Activated T-helper 1 cell treated with anti-CD3 and anti-CD28 coated beads, Interleukin-12 subunit alpha, Interleukin-12 subunit beta, Interleukin-2, Interleukin-4 antibody, amounts not matched to agents 30 ng/mL and 10 ng/mL and 1 ng/mL, durations not matched to agents 14 hours and 24 hours and 36 hours (primary cell): ENCODE measurements at regions not wholly inside any gene's neighbourhood (a gene's known extent, or its start where the extent isn't known, plus 50 kb on each side); places are given as distances from the start of the nearest gene placed in this dataset.

ENCODE experiments used
- DNase-seq: peaks from one replicate; pipeline ENCODE4 v3.0.0; 2021; ENCODE audit warnings: low spot score
- H3K27ac Mint-ChIP-seq: one replicate; pipeline ENCODE4 v1.8.0; 2021; ENCODE audit warnings: mild to moderate bottlenecking, mixed read lengths
- H3K27me3 Mint-ChIP-seq: one replicate; pipeline ENCODE4 v1.8.0; 2022; ENCODE audit warnings: mild to moderate bottlenecking, moderate library complexity, mixed read lengths; ENCODE audit not compliant: insufficient read depth
- H3K36me3 Mint-ChIP-seq: one replicate; pipeline ENCODE4 v1.8.0; 2021; ENCODE audit warnings: low read depth, mixed read lengths
- H3K4me1 Mint-ChIP-seq: one replicate; pipeline ENCODE4 v1.8.0; 2021; ENCODE audit warnings: low read depth, mixed read lengths
- H3K4me3 Mint-ChIP-seq: one replicate; pipeline ENCODE4 v1.8.0; 2021; ENCODE audit warnings: mild to moderate bottlenecking, moderate library complexity, mixed read lengths
- H3K9me3 Mint-ChIP-seq: one replicate; pipeline ENCODE4 v1.8.0; 2021; ENCODE audit warnings: mixed read lengths
- intact Hi-C: fragments of 100-400 bp; cut with micrococcal nuclease; formaldehyde crosslinking; loops from one replicate; pipeline ENCODE4 v1.15.1; 2024

DNA sequence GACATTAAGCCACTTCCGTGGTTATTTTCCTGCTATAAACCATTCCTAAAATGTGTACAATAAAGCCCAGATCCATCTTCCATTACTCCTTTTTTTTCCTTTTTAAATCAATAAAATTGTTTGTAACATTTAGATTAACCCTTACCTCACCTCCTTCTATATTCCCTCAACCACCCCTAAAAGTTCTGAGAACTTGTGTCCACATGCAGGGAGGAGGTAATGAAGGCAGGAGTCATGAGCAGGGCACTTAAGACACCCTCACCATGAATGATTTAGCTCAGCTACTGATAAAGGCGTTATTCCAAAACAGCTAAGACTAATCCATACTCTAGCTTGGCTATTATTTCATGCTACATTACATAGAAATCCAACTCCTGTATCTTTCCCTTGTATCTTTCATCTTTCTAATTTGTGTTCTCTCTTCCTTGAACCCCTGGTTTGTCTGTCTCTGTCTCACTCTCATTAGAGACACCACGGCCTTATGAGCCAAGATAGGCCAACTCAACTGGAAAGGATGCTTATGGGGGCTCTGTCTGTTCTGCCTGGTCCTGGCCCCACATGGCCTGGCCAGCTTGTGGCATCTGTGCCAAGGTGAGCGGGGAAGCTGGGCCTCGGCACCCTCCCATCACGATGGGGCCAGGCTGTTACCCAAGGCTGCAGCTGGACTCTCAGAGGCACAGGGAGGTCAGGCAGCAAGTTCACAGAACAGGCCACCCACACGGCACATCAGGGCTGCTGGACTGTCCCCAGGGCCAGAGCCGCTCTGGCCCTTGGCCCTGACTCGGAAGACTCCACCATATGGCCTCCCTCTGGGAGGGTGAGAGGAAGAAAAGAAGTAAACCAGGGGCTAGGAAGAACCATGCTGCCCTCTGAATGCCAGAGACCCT, 294.4 kb downstream of the SOX9 start:
- no peaks in the 10 kb centered on the region for H3K4me1 Mint-ChIP-seq
- H3K27ac Mint-ChIP-seq = no peak overlapping the region
- DNase-seq = no peak
- peaks cover 3% of the 10 kb centered on the region for H3K36me3 Mint-ChIP-seq
- peaks cover 20% of the 10 kb centered on the region for H3K9me3 Mint-ChIP-seq
- intact Hi-C loops = no loop called here
- no peak overlapping the region for H3K4me3 Mint-ChIP-seq
- H3K27me3 Mint-ChIP-seq = no peaks in the 10 kb centered on the region

DNA sequence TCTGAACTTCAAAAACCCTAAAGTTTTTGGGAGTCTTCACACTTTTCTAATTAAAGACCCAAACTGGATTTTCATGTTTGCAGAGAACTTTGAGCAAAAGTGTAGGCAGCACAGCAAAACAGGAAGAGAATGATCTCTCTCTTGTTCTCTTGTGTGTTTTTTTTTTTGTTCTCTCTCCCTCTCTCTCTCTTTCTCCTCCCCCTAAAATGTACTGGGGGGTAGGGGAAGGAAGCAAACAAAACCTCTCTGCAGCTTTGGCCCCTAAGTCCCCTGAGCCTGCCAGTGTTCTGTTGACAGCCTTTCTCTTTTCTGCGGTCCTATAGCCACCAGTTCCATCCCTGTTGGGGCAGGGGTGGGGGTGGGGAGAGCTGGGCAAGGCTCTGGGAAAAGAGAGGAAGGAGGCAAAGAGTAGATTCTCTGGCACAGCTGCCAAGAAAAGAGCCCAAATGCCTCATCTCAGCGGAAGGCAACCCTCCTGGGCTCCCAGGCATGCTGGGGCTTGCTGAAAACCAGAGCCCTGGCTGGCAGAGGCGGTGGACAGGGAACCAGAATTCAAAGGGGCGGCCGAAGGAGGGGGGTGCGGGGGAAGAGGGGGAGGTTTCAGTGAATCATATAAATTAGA, 295.3 kb downstream of the SOX9 start:
- H3K9me3 Mint-ChIP-seq = peaks cover 20% of the 10 kb centered on the region
- peaks cover 3% of the 10 kb centered on the region for H3K36me3 Mint-ChIP-seq
- intact Hi-C loops = no loop called here
- DNase-seq = no peak
- no peaks in the 10 kb centered on the region for H3K27me3 Mint-ChIP-seq
- H3K4me3 Mint-ChIP-seq = no peak overlapping the region
- no peaks in the 10 kb centered on the region for H3K4me1 Mint-ChIP-seq
- no peak overlapping the region for H3K27ac Mint-ChIP-seq

DNA sequence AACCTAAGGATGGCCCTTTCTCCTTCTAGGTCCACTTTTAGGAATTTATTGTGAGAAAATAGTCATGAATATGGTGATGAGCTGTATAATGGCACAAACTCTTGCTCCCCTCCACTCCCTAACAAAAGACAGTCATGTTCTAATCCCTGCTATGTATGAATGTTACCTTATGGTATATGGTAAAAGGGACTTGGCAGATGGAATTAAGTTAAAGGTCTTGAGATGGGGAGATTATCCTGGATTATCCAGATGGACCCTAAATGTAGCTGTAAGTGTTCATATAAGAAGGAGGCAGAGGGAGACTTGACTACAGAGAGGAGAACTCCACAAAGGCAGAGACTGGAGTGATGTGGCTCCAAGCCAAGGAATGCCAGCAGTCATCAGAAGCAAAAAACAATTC, 296.1 kb downstream of the SOX9 start:
- DNase-seq = no peak
- Mint-ChIP-seq H3K9me3 (peaks cover 20% of the 10 kb centered on the region), H3K4me1 (peaks cover 4% of the 10 kb centered on the region), H3K27ac (no peak overlapping the region), H3K4me3 (no peak overlapping the region), H3K27me3 (no peaks in the 10 kb centered on the region), H3K36me3 (peaks cover 3% of the 10 kb centered on the region)
- intact Hi-C loops = no loop called here

DNA sequence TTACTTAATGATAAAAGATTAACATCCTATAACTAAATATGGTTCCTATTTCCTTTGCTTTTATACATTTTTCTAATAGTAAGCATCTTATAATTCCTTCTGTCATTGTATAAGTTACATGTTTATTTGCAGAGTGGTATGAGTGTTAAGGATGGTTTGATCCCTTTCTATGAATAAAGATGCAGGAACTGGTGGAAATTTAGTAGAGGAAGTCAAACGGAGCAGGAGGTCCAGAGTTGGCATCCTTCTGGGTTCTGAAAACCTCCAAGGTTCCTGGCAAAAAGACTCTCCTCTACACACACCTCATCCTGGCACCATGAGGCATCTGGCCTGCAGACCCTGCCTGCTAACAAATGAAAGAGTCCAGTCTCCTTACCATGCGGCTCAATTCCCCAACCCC, 296.8 kb downstream of the SOX9 start:
- no peak for DNase-seq
- Mint-ChIP-seq H3K27me3 (no peaks in the 10 kb centered on the region), H3K36me3 (peaks cover 3% of the 10 kb centered on the region), H3K4me3 (no peak overlapping the region), H3K9me3 (peaks cover 20% of the 10 kb centered on the region), H3K4me1 (peaks cover 4% of the 10 kb centered on the region), H3K27ac (no peak overlapping the region)
- intact Hi-C loops = no loop called here

DNA sequence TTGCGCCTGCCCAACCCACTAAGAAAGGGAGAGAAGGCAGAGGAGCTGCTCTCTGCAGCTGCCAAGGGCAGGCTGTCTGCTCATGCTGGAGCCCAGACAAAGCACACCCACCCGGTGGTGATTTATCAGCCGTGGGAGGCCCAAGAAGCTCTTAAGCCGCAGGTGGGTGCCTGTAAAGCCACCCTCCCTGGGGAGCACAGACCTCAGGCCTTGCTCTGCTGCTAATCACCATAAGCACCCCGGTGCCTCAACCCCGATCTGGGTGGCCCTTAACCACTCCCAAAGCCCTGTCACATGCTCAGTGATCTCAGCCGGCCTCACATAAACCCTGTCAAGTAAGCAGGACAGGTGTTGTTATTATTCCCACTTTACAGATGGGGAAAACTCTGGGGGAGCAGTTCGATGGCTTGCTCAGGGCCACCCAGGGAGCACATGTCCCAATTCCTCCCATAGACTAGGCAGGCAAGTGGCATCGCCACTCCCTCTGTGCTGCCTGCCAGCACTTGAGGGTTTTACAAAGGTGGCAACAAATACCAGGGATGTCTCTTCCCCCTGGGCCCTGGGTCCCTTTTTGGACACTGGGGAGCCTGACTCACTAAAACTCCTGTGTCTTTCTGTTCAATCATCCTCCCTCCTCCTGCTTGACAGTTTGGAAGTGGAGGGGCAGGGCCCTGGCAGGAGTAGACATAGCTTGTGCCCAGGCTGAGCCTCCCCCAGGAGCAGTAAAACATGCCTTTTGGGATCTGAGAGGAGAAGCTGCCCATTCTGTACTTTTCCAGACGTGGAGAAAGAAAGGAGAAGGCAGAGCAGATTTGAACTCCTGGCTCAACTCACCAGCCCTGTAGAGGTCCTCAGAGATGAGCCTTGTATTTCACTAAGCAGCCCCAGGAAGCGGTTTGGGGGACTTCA, 299.3 kb downstream of the SOX9 start:
- Mint-ChIP-seq H3K36me3 (peaks cover 3% of the 10 kb centered on the region), H3K27ac (no peak overlapping the region), H3K27me3 (no peaks in the 10 kb centered on the region), H3K4me1 (peaks cover 4% of the 10 kb centered on the region), H3K9me3 (peaks cover 17% of the 10 kb centered on the region), H3K4me3 (no peak overlapping the region)
- DNase-seq = no peak
- intact Hi-C loops = no loop called here

DNA sequence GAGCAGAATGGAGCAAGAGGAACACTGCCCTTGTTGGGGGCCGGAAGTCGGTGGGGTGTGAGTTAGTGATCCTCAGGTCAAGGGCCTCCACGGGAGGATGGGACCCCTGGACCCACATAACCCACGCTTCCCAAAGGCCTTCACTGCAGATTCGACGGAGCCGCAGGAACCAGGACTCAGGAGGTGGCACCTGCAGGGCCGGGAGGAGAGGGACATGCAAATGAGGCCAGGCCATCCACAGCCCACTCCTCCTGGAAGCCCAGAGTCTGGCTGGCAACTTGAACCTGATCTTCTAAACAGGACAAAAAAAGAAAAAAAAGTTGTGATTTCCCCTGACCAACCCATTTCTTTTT, 299.9 kb downstream of the SOX9 start:
- H3K4me3 Mint-ChIP-seq = no peak overlapping the region
- DNase-seq = no peak
- peaks cover 17% of the 10 kb centered on the region for H3K9me3 Mint-ChIP-seq
- no peak overlapping the region for H3K27ac Mint-ChIP-seq
- H3K36me3 Mint-ChIP-seq = peaks cover 3% of the 10 kb centered on the region
- intact Hi-C loops = no loop called here
- no peaks in the 10 kb centered on the region for H3K27me3 Mint-ChIP-seq
- H3K4me1 Mint-ChIP-seq = peaks cover 4% of the 10 kb centered on the region

DNA sequence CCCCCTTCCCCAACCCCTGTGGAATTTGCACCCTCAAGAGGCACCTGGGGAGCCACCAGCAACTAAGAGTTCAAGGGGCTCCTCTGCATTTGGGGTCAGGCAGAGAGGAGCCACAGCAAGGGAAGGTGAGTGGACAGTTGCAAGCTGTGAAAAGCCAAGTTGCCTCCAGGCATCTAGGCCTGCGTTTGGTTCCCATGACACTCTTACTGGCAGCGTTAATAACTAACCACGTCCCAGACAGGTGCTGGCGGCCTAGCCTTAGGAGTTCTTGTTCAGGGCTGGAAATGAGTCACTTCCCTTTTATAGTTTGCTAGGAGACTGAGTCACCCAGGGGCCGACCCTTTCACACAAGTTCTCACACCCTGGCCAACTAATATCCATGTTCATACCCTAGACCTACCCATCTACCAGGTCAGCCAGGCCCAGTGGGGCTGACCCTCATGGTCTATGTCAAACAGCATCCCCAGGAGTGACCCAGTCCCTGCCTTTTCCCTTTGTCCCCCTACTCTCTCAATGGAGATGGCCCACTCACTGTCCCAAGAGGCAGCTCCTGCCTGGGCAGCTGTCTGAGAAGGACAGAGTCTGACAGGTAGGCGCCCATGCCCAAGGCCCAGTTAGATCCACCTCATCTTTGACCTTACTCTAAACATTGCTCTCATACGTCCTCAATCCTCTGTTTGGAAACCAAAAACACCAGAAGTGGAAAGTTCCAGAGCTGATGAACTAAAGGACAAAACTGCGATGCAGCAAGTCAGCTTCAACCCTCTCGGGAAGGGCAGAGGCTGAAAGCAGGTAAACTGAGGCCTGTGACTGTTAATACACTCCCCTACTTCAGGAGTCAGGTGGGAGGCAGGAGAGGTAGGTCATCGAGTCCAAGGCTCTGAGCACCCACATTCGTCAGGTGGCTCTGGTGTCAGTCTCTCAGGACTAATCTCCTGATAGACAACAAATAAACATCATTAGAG, 300.6 kb downstream of the SOX9 start:
- H3K27me3 Mint-ChIP-seq = no peaks in the 10 kb centered on the region
- no peak for DNase-seq
- H3K9me3 Mint-ChIP-seq = peaks cover 17% of the 10 kb centered on the region
- H3K4me1 Mint-ChIP-seq = peaks cover 4% of the 10 kb centered on the region
- no peak overlapping the region for H3K4me3 Mint-ChIP-seq
- peak overlapping the region; percentile 45 for H3K27ac Mint-ChIP-seq
- intact Hi-C loops = no loop called here
- H3K36me3 Mint-ChIP-seq = peaks cover 3% of the 10 kb centered on the region

DNA sequence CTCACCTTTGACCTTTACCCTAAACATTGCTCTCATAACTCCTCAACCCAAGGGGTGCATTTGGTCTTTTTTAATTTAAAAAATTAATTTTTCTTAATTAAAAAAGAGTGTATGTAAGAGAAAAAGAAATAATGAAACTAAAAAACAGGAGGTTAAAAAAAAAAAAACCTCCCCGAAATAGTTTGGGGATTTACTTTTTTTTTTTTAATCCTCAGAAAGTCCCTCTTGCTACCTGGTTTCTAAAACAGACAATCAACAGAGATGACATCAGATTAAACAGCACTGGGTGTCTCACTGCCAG, 301.3 kb downstream of the SOX9 start:
- no peaks in the 10 kb centered on the region for H3K27me3 Mint-ChIP-seq
- peaks cover 3% of the 10 kb centered on the region for H3K36me3 Mint-ChIP-seq
- peaks cover 4% of the 10 kb centered on the region for H3K4me1 Mint-ChIP-seq
- no peak overlapping the region for H3K4me3 Mint-ChIP-seq
- DNase-seq = no peak
- intact Hi-C loops = no loop called here
- no peak overlapping the region for H3K27ac Mint-ChIP-seq
- H3K9me3 Mint-ChIP-seq = peaks cover 11% of the 10 kb centered on the region

DNA sequence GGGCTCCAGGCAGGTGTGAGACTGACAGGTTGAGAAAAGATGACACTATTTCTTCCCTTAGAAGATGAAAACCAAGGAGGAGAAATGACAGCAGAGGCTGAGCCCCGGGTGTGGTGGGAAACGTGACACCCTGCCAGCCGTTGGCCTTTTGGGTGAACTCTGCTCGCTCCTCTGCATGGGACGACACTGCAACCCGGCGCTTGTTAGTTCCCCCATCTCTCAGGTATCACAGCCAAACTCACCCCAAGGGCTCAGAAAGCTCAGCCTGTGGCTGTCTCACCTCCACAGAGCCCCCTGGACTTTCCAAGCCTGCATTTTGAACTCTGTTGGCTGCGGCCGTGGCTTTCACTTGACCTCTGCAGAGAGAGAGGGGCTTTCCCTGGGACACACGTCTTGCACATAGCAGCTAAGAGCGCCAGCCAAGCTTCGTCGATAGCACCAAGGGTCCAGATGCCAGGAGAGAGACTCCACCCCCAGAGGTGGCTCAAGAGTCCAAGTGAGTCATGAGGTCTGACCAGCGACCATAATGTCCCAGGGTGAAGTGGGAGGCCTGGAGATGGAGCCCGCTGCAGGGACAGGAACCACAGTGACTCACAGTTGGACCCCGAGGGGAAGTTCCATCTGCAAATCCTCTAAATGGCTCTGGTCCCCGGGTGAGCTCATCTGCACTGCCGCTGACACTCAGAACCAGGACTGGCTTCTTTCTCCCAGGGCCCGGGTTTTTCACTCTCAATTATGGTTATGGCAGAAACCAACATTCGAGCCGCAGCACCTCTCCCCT, 301.9 kb downstream of the SOX9 start:
- H3K4me3 Mint-ChIP-seq = no peak overlapping the region
- H3K4me1 Mint-ChIP-seq = peaks cover 4% of the 10 kb centered on the region
- no peaks in the 10 kb centered on the region for H3K27me3 Mint-ChIP-seq
- DNase-seq = no peak
- no peak overlapping the region for H3K27ac Mint-ChIP-seq
- peaks cover 3% of the 10 kb centered on the region for H3K36me3 Mint-ChIP-seq
- intact Hi-C loops = no loop called here
- peaks cover 11% of the 10 kb centered on the region for H3K9me3 Mint-ChIP-seq

DNA sequence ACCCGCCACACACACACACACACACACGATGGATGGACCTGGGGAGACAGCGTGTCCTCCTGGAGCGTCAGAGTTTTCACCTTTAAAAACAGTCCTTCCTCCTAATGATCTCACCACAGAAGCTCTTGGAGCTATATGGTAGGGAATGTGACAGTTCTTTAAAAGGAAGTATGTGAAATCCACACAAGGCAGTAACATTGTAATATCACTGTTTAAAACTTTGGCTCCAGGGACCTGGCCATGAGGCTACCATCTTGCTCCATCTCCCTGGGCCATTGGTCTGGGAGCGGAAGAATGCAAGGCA, 302.4 kb downstream of the SOX9 start:
- Mint-ChIP-seq H3K36me3 (peaks cover 3% of the 10 kb centered on the region), H3K9me3 (peaks cover 7% of the 10 kb centered on the region), H3K4me1 (peaks cover 4% of the 10 kb centered on the region), H3K27ac (no peak overlapping the region), H3K27me3 (no peaks in the 10 kb centered on the region), H3K4me3 (no peak overlapping the region)
- intact Hi-C loops = no loop called here
- no peak for DNase-seq

DNA sequence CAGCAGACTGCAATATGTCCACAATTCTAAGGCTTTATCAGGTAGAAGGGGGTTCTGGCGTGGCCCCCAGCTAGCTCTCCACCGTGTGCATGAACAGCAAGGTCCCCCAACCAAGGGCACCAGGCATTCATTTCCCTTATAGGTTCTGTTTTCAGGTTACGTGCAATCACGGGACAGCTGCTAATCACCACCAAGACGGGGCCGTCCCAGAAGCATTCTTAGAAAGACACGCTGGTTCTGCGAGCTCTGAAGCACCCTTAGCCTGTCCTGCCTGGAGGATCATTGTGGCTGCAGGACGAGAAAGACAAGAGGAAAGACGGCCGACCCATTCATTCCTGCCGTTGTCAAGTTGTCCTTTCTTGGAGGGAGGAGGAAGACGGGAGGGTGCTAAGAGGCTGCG, 302.9 kb downstream of the SOX9 start:
- H3K4me3 Mint-ChIP-seq = no peak overlapping the region
- peaks cover 2% of the 10 kb centered on the region for H3K36me3 Mint-ChIP-seq
- H3K9me3 Mint-ChIP-seq = peaks cover 3% of the 10 kb centered on the region
- intact Hi-C loops = no loop called here
- DNase-seq = no peak
- no peaks in the 10 kb centered on the region for H3K27me3 Mint-ChIP-seq
- peaks cover 4% of the 10 kb centered on the region for H3K4me1 Mint-ChIP-seq
- no peak overlapping the region for H3K27ac Mint-ChIP-seq
